ENCODE measurements at regions not wholly inside any gene's neighbourhood (a gene's known extent, or its start where the extent isn't known, plus 50 kb on each side); places are given as distances from the start of the nearest gene placed in this dataset.
A peak's percentile ranks its signal among the peaks of the same experiment; 100 is the strongest.

- intact Hi-C loops (cut with DNase I; ENCODE audit: low total_unique reads) = no loop called here
- no peak for DNase-seq
Measured at GRCh38 chr13:20334309-20334708, 102.2 kb upstream of the GJB6 start.

DNA sequence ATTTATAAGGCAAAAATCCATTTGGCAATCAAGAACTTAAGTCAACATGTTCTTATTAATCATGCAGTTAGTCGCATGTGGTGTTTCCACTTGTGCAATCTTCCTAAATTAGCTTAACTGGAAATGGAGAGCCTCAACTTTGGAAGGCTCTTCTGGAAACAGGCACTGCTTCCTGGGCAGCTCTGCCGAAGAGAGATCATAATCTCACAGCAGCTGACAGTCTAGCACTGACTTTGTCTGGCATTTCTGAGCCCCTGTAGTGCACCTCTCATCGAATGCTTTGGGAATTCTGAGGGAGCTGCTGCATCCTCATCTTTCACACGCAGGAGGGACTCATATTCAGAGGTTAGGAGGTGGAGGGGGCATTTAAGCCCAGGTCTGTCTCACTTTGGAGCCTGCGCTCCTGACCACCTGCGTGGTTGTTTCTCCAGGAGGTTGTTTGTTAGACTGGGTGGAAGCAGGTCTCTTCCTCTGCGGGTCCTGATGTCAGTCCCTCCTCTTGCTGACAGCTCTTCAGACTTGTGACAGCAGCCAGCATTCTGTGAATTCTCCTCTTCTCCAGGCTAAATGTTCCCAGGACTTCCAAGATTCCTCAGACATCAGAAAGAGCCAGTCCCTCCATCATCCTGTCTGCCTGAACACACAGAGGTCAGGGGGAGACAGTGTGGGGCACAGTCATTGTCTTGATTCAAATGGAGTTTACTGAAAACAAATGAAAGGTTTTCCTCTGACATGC, 100.4 kb upstream of the GJB6 start:
- intact Hi-C loops (cut with DNase I; ENCODE audit: low total_unique reads) = no loop called here
- TF ChIP-seq, protein P1, sequence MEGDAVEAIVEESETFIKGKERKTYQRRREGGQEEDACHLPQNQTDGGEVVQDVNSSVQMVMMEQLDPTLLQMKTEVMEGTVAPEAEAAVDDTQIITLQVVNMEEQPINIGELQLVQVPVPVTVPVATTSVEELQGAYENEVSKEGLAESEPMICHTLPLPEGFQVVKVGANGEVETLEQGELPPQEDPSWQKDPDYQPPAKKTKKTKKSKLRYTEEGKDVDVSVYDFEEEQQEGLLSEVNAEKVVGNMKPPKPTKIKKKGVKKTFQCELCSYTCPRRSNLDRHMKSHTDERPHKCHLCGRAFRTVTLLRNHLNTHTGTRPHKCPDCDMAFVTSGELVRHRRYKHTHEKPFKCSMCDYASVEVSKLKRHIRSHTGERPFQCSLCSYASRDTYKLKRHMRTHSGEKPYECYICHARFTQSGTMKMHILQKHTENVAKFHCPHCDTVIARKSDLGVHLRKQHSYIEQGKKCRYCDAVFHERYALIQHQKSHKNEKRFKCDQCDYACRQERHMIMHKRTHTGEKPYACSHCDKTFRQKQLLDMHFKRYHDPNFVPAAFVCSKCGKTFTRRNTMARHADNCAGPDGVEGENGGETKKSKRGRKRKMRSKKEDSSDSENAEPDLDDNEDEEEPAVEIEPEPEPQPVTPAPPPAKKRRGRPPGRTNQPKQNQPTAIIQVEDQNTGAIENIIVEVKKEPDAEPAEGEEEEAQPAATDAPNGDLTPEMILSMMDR (IDR thresholded peaks at IDR 0.05 in 4 of 5, conservative IDR thresholded peaks at IDR 0.05 in 1 of 5) = no peak
- no peak for TF ChIP-seq POLR2A (IDR thresholded peaks at IDR 0.05)

More at GRCh38 chr13:20334309-20334708, 102.2 kb upstream of the GJB6 start:
- no peaks in the 10 kb centered on the region for H3K9me3 ChIP-seq
- H3K36me3 ChIP-seq = no peaks in the 10 kb centered on the region
- no peak for ATAC-seq
- no peak overlapping the region for H3K4me3 ChIP-seq
- no peak for TF ChIP-seq POLR2A (IDR thresholded peaks at IDR 0.05)
- TF ChIP-seq, protein P1 (IDR thresholded peaks at IDR 0.05 in 4 of 5, conservative IDR thresholded peaks at IDR 0.05 in 1 of 5) = no peak
- no peaks in the 10 kb centered on the region for H3K27me3 ChIP-seq
- H3K27ac ChIP-seq = no peak overlapping the region
- no peaks in the 10 kb centered on the region for H3K4me1 ChIP-seq
- in situ Hi-C loops (cut with MboI; ENCODE audit: low sequenced_read_pairs in 4 of 4) = no loop called here

GRCh38 chr13:20331949-20332348, 99.8 kb upstream of the GJB6 start:
- ATAC-seq (no peak), DNase-seq (no peak)
- H3K36me3 ChIP-seq = no peaks in the 10 kb centered on the region
- H3K27ac ChIP-seq = no peak overlapping the region
- intact Hi-C loops (cut with DNase I; ENCODE audit: low total_unique reads) (no loop called here), in situ Hi-C loops (cut with MboI; ENCODE audit: low sequenced_read_pairs in 4 of 4) (no loop called here)
- no peak overlapping the region for H3K4me3 ChIP-seq
- TF ChIP-seq, protein P1 (IDR thresholded peaks at IDR 0.05 in 4 of 5, conservative IDR thresholded peaks at IDR 0.05 in 1 of 5) = no peak
- TF ChIP-seq POLR2A (IDR thresholded peaks at IDR 0.05) = no peak
- no peaks in the 10 kb centered on the region for H3K9me3 ChIP-seq
- no peaks in the 10 kb centered on the region for H3K4me1 ChIP-seq
- no peaks in the 10 kb centered on the region for H3K27me3 ChIP-seq

More for the DNA sequence above, 100.4 kb upstream of the GJB6 start:
- Histone ChIP-seq H3K4me1 (no peaks in the 10 kb centered on the region), H3K4me3 (no peak overlapping the region), H3K36me3 (no peaks in the 10 kb centered on the region), H3K27me3 (no peaks in the 10 kb centered on the region), H3K9me3 (no peaks in the 10 kb centered on the region), H3K27ac (no peak overlapping the region)
- no peak for DNase-seq
- peak; percentile 51 to 65 for ATAC-seq
- in situ Hi-C loops (cut with MboI; ENCODE audit: low sequenced_read_pairs in 4 of 4) = no loop called here

DNA sequence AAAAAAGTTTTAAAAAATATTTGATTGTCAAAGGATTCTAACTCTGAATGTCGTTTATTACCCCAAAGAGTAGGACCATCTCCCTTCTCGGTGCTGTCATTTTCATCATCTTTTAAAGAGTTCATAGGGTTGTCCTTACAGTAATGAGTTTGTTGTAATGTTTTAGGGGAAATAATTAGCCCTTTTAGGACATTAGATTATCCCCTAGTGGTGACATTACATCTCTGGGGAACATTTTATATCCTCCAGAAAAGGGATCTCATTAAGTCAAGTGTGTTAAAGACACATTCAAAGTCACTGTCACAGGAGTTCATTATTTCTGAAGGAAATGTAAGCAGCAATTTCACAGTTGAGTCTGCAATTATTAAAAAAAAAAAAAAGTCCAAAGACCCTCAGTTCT, 99.3 kb upstream of the GJB6 start:
- intact Hi-C loops (cut with DNase I; ENCODE audit: low total_unique reads) (no loop called here), in situ Hi-C loops (cut with MboI; ENCODE audit: low sequenced_read_pairs in 4 of 4) (no loop called here)
- no peak for DNase-seq
- no peak overlapping the region for H3K4me3 ChIP-seq
- no peaks in the 10 kb centered on the region for H3K36me3 ChIP-seq
- no peak overlapping the region for H3K27ac ChIP-seq
- H3K27me3 ChIP-seq = no peaks in the 10 kb centered on the region
- no peaks in the 10 kb centered on the region for H3K4me1 ChIP-seq
- H3K9me3 ChIP-seq = no peaks in the 10 kb centered on the region
- no peak for ATAC-seq
- TF ChIP-seq, protein P1 (IDR thresholded peaks at IDR 0.05 in 4 of 5, conservative IDR thresholded peaks at IDR 0.05 in 1 of 5) = no peak
- no peak for TF ChIP-seq POLR2A (IDR thresholded peaks at IDR 0.05)

- TF ChIP-seq, protein P1 (IDR thresholded peaks at IDR 0.05 in 4 of 5, conservative IDR thresholded peaks at IDR 0.05 in 1 of 5) = no peak
- TF ChIP-seq POLR2A (IDR thresholded peaks at IDR 0.05) = no peak
- DNase-seq = no peak
- no peaks in the 10 kb centered on the region for H3K36me3 ChIP-seq
- H3K4me1 ChIP-seq = no peaks in the 10 kb centered on the region
- H3K27ac ChIP-seq = no peak overlapping the region
- no peak overlapping the region for H3K4me3 ChIP-seq
- intact Hi-C loops (cut with DNase I; ENCODE audit: low total_unique reads) = no loop called here
- ATAC-seq = no peak
- H3K27me3 ChIP-seq = no peaks in the 10 kb centered on the region
- no peaks in the 10 kb centered on the region for H3K9me3 ChIP-seq
- in situ Hi-C loops (cut with MboI; ENCODE audit: low sequenced_read_pairs in 4 of 4) = no loop called here
Measured at GRCh38 chr13:20326809-20327208, 94.7 kb upstream of the GJB6 start.

All from gastrocnemius medialis (tissue), 4 donors.